ENCODE measurements at regions not wholly inside any gene's neighbourhood (a gene's known extent, or its start where the extent isn't known, plus 50 kb on each side); places are given as distances from the start of the nearest gene placed in this dataset.

GRCh38 chr1:232725305-232726047 is 79.7 kb upstream of the MAP10 start:
- H3K27ac ChIP-seq, result no peak overlapping the region
- CTCF ChIA-PET, result no interaction called here
- no peak for DNase-seq (ENCODE audit: low spot score)
- TF ChIP-seq CTCF (conservative IDR thresholded peaks at IDR 0.05; ENCODE audit: low read depth), result no peak
- POLR2A ChIA-PET (ENCODE audit: low non-redundant PET), result no interaction called here

GRCh38 chr1:232726048-232726779 is 79.0 kb upstream of the MAP10 start:
- no peak for TF ChIP-seq CTCF (conservative IDR thresholded peaks at IDR 0.05; ENCODE audit: low read depth)
- H3K27ac ChIP-seq, result no peak overlapping the region
- DNase-seq (ENCODE audit: low spot score), result no peak
- CTCF ChIA-PET, result interaction anchor here (0.7 kb wide), 1 partner anchor 57 kb away, joined by 3 read pairs; no protein-coding TSS in a partner anchor
- POLR2A ChIA-PET (ENCODE audit: low non-redundant PET), result no interaction called here

GRCh38 chr1:232728507-232729263 is 76.5 kb upstream of the MAP10 start:
- no peak for DNase-seq (ENCODE audit: low spot score)
- ChIA-PET CTCF (interaction anchor here (0.7 to 0.8 kb wide), 2 partner anchors 55 to 135 kb away, joined by 3 to 4 read pairs; no protein-coding TSS in a partner anchor), POLR2A (ENCODE audit: low non-redundant PET) (interaction anchor here (0.6 kb wide), 1 partner anchor 83 kb away, joined by 3 read pairs; no protein-coding TSS in a partner anchor)
- no peak overlapping the region for H3K27ac ChIP-seq
- TF ChIP-seq CTCF (conservative IDR thresholded peaks at IDR 0.05; ENCODE audit: low read depth), result no peak

- CTCF ChIA-PET, result interaction anchor here (0.7 kb wide), 1 partner anchor 256 kb away, joined by 3 read pairs; no protein-coding TSS in a partner anchor
- TF ChIP-seq CTCF (conservative IDR thresholded peaks at IDR 0.05; ENCODE audit: low read depth), result no peak
- H3K27ac ChIP-seq, result no peak overlapping the region
- DNase-seq (ENCODE audit: low spot score), result no peak
- POLR2A ChIA-PET (ENCODE audit: low non-redundant PET), result no interaction called here
These were observed 72.8 kb upstream of the MAP10 start for GRCh38 chr1:232732344-232732910.

GRCh38 chr1:232737917-232738316 is 67.3 kb upstream of the MAP10 start:
- no peak for TF ChIP-seq CTCF (conservative IDR thresholded peaks at IDR 0.05; ENCODE audit: low read depth)
- ChIA-PET CTCF (interaction anchor here (0.7 kb wide), 1 partner anchor 138 kb away, joined by 5 read pairs; no protein-coding TSS in a partner anchor), POLR2A (ENCODE audit: low non-redundant PET) (no interaction called here)
- no peak overlapping the region for H3K27ac ChIP-seq
- no peak for DNase-seq (ENCODE audit: low spot score)

- no peak for DNase-seq (ENCODE audit: low spot score)
- no peak for TF ChIP-seq CTCF (conservative IDR thresholded peaks at IDR 0.05; ENCODE audit: low read depth)
- ChIA-PET CTCF (no interaction called here), POLR2A (ENCODE audit: low non-redundant PET) (no interaction called here)
- H3K27ac ChIP-seq, result no peak overlapping the region
These were observed 61.2 kb upstream of the MAP10 start for GRCh38 chr1:232743999-232744398.
